ENCODE measurements at regions not wholly inside any gene's neighbourhood (a gene's known extent, or its start where the extent isn't known, plus 50 kb on each side); places are given as distances from the start of the nearest gene placed in this dataset.

- no peak for TF ChIP-seq POU2F2 (IDR thresholded peaks at IDR 0.05; ENCODE audit: borderline replicate concordance, low read depth, low read length)
- TF ChIP-seq CTCF (IDR thresholded peaks at IDR 0.05 in 2 of 3, conservative IDR thresholded peaks at IDR 0.05 in 1 of 3; ENCODE audit: control insufficient read depth in 2 of 3, extremely low read depth in 1 of 3, insufficient read depth in 1 of 3, low read depth in 3 of 3, low read length in 3 of 3): no peak
- TF ChIP-seq HDAC6 (IDR thresholded peaks at IDR 0.05; ENCODE audit: unreplicated experiment): no peak
- no peak for TF ChIP-seq E4F1 (IDR thresholded peaks at IDR 0.05; ENCODE audit: borderline replicate concordance, partially characterized antibody)
- TF ChIP-seq RAD21 (IDR thresholded peaks at IDR 0.05; ENCODE audit: insufficient read depth, low read depth, low read length): no peak
- no peak for TF ChIP-seq PBX3 (IDR thresholded peaks at IDR 0.05; ENCODE audit: insufficient replicate concordance, low read depth, low read length)
- no peak for TF ChIP-seq SMC3 (IDR thresholded peaks at IDR 0.05; ENCODE audit: borderline replicate concordance, low read length)
- TF ChIP-seq EED (IDR thresholded peaks at IDR 0.05; ENCODE audit: low read depth): no peak
- TF ChIP-seq NRF1 (conservative IDR thresholded peaks at IDR 0.05; ENCODE audit: low read depth, low read length): no peak
- TF ChIP-seq ELK1 (IDR thresholded peaks at IDR 0.05; ENCODE audit: low read depth, low read length): no peak
- no peak for TF ChIP-seq CHD2 (IDR thresholded peaks at IDR 0.05; ENCODE audit: borderline replicate concordance, low read depth, low read length)
- TF ChIP-seq POLR2A (IDR thresholded peaks at IDR 0.05; ENCODE audit: low read depth, low read length): no peak
- TF ChIP-seq SUZ12 (IDR thresholded peaks at IDR 0.05; ENCODE audit: unreplicated experiment): no peak
- no peak for TF ChIP-seq SKIL (IDR thresholded peaks at IDR 0.05; ENCODE audit: low read depth, poor library complexity, severe bottlenecking)
These were observed 201.0 kb downstream of the PMAIP1 start for GRCh38 chr18:60100778-60101177.

All from GM12878 (cell line).